GM12878 (cell line): ENCODE measurements at regions not wholly inside any gene's neighbourhood (a gene's known extent, or its start where the extent isn't known, plus 50 kb on each side); places are given as distances from the start of the nearest gene placed in this dataset.

Experiments
- CTCF ChIP-seq, 3 experiments: IDR thresholded peaks in 2 of 3; conservative IDR thresholded peaks in 1 of 3; 2 replicates each; pipeline ENCODE4 v1.5.1; 2011; ENCODE audit warnings: low read depth in 3 of 3, low read length in 3 of 3, mild to moderate bottlenecking in 3 of 3, control low read depth in 2 of 3, moderate library complexity in 2 of 3, inconsistent platforms in 1 of 3, mixed read lengths in 1 of 3; ENCODE audit not compliant: control insufficient read depth in 2 of 3, insufficient read depth in 1 of 3; ENCODE audit errors: extremely low read depth in 1 of 3
- EZH2 ChIP-seq: IDR thresholded peaks from 2 replicates; pipeline ENCODE4 v1.6.1; 2012; ENCODE audit warnings: low read depth, mild to moderate bottlenecking, control low read depth, inconsistent platforms, low read length, borderline replicate concordance; ENCODE audit not compliant: control insufficient read depth
- GABPA ChIP-seq: IDR thresholded peaks from 2 replicates; pipeline ENCODE4 v1.6.1; 2014; ENCODE audit warnings: antibody characterized with exemption, low read depth, mild to moderate bottlenecking, inconsistent platforms
- NRF1 ChIP-seq: conservative IDR thresholded peaks from 2 replicates; pipeline ENCODE4 v1.6.1; 2011; ENCODE audit warnings: mild to moderate bottlenecking, low read depth, low read length, improper control_type of control experiment
- SUZ12 ChIP-seq: fragments of 200-600 bp; sonication (generic); IDR thresholded peaks from one replicate; pipeline ENCODE4 v1.6.1; 2018; ENCODE audit warnings: antibody characterized with exemption, mild to moderate bottlenecking; ENCODE audit not compliant: unreplicated experiment
- ZNF274 ChIP-seq: IDR thresholded peaks from one replicate; pipeline ENCODE4 v1.8.0; 2011; ENCODE audit not compliant: insufficient read length, insufficient read depth
- TF ChIP-seq, protein P1 (sequence below): IDR thresholded peaks from 2 replicates; pipeline ENCODE4 v1.6.1; 2011; ENCODE audit warnings: borderline replicate concordance, low read depth, mild to moderate bottlenecking, moderate library complexity, mixed read lengths, low read length; ENCODE audit not compliant: insufficient read depth; ENCODE audit errors: extremely low read length
- TF ChIP-seq, protein P2 (sequence below): fragments of 450-650 bp; IDR thresholded peaks from 2 replicates; pipeline ENCODE4 v1.6.1; 2014; ENCODE audit warnings: mild to moderate bottlenecking

- TF ChIP-seq EZH2 = no peak
- TF ChIP-seq GABPA = no peak
- TF ChIP-seq SUZ12 = no peak
- no peak for TF ChIP-seq ZNF274
- no peak for TF ChIP-seq CTCF (IDR thresholded peaks at IDR 0.05 in 2 of 3, conservative IDR thresholded peaks at IDR 0.05 in 1 of 3; ENCODE audit: control insufficient read depth in 2 of 3, extremely low read depth in 1 of 3, insufficient read depth in 1 of 3, low read depth in 3 of 3, low read length in 3 of 3)
- TF ChIP-seq, protein P1, sequence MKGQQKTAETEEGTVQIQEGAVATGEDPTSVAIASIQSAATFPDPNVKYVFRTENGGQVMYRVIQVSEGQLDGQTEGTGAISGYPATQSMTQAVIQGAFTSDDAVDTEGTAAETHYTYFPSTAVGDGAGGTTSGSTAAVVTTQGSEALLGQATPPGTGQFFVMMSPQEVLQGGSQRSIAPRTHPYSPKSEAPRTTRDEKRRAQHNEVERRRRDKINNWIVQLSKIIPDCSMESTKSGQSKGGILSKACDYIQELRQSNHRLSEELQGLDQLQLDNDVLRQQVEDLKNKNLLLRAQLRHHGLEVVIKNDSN = no peak
- TF ChIP-seq, protein P2, sequence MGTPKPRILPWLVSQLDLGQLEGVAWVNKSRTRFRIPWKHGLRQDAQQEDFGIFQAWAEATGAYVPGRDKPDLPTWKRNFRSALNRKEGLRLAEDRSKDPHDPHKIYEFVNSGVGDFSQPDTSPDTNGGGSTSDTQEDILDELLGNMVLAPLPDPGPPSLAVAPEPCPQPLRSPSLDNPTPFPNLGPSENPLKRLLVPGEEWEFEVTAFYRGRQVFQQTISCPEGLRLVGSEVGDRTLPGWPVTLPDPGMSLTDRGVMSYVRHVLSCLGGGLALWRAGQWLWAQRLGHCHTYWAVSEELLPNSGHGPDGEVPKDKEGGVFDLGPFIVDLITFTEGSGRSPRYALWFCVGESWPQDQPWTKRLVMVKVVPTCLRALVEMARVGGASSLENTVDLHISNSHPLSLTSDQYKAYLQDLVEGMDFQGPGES = no peak
- TF ChIP-seq NRF1 = no peak
Measured at GRCh38 chr10:120336306-120336910, 120.6 kb upstream of the PLPP4 start.
